SK-N-MC (cell line): ENCODE measurements at regions not wholly inside any gene's neighbourhood (a gene's known extent, or its start where the extent isn't known, plus 50 kb on each side); places are given as distances from the start of the nearest gene placed in this dataset.

Experiments used
- DNase-seq: peaks from one replicate; pipeline ENCODE4 v3.0.0-alpha.2; 2011; ENCODE audit warnings: low read depth, low spot score
- H3K27ac ChIP-seq: fragments of 200-600 bp; sonication (generic); 2 replicates; pipeline ENCODE4 v1.5.1; 2016; ENCODE audit warnings: mixed run types
- H3K36me3 ChIP-seq: fragments of 200-600 bp; sonication (generic); 2 replicates; pipeline ENCODE4 v1.6.1; 2017; ENCODE audit warnings: antibody characterized with exemption, low read length, mixed read lengths; ENCODE audit not compliant: insufficient read depth
- H3K4me3 ChIP-seq: fragments of 200-600 bp; sonication (generic); 2 replicates; pipeline ENCODE4 v1.5.1; 2016
- H3K9ac ChIP-seq: fragments of 200-600 bp; sonication (generic); 2 replicates; pipeline ENCODE4 v1.8.0; 2017; ENCODE audit warnings: mixed run types, mixed read lengths; ENCODE audit not compliant: insufficient read length
- H3K9me3 ChIP-seq: fragments of 200-600 bp; sonication (generic); 2 replicates; pipeline ENCODE4 v1.6.1; 2017; ENCODE audit warnings: low read depth, mild to moderate bottlenecking, antibody characterized with exemption, low read length, moderate library complexity, mixed read lengths
- EZH2 ChIP-seq: fragments of 200-600 bp; sonication (generic); IDR thresholded peaks from one replicate; pipeline ENCODE4 v1.6.1; 2017; ENCODE audit warnings: antibody characterized with exemption
- FOXP2 ChIP-seq: optimal IDR thresholded peaks from 2 replicates; pipeline ENCODE3; 2011; ENCODE audit warnings: mild to moderate bottlenecking, moderate library complexity; ENCODE audit not compliant: insufficient read depth; ENCODE audit errors: extremely low read length, control extremely low read depth
- POLR2AphosphoS5 ChIP-seq: IDR thresholded peaks from 2 replicates; pipeline ENCODE4 v1.6.1; 2012; ENCODE audit warnings: mild to moderate bottlenecking, low read depth, low read length, borderline replicate concordance

GRCh38 chr10:77699080-77699645 lies 61.6 kb upstream of the KCNMA1 start:
- Histone ChIP-seq H3K9ac (no peak overlapping the region), H3K36me3 (no peaks in the 10 kb centered on the region)

GRCh38 chr10:77698267-77698931 lies 60.8 kb upstream of the KCNMA1 start:
- no peaks in the 10 kb centered on the region for H3K9me3 ChIP-seq
- no peak for DNase-seq
- TF ChIP-seq POLR2AphosphoS5 (no peak), EZH2 (no peak), FOXP2 (no peak)
- no peak overlapping the region for H3K27ac ChIP-seq
- H3K9ac ChIP-seq = no peak overlapping the region
- no peaks in the 10 kb centered on the region for H3K36me3 ChIP-seq
- no peak overlapping the region for H3K4me3 ChIP-seq

More at GRCh38 chr10:77699080-77699645, 61.6 kb upstream of the KCNMA1 start:
- no peak for DNase-seq
- H3K27ac ChIP-seq = no peak overlapping the region
- no peak overlapping the region for H3K4me3 ChIP-seq
- TF ChIP-seq POLR2AphosphoS5 = no peak
- TF ChIP-seq FOXP2 = no peak
- TF ChIP-seq EZH2 = no peak
- H3K9me3 ChIP-seq = no peaks in the 10 kb centered on the region

GRCh38 chr10:77696584-77696983 lies 59.0 kb upstream of the KCNMA1 start:
- Histone ChIP-seq H3K4me3 (no peak overlapping the region), H3K27ac (no peak overlapping the region), H3K9me3 (no peaks in the 10 kb centered on the region), H3K36me3 (no peaks in the 10 kb centered on the region), H3K9ac (no peak overlapping the region)
- TF ChIP-seq POLR2AphosphoS5 (no peak), FOXP2 (no peak), EZH2 (no peak)
- no peak for DNase-seq

GRCh38 chr10:77695186-77695585 lies 57.6 kb upstream of the KCNMA1 start:
- no peak for TF ChIP-seq EZH2
- no peak for TF ChIP-seq FOXP2
- no peak for TF ChIP-seq POLR2AphosphoS5

GRCh38 chr10:77692782-77693181 lies 55.2 kb upstream of the KCNMA1 start:
- TF ChIP-seq EZH2 (no peak), FOXP2 (no peak)
- Histone ChIP-seq H3K4me3 (no peak overlapping the region), H3K9ac (no peak overlapping the region), H3K9me3 (no peaks in the 10 kb centered on the region), H3K36me3 (no peaks in the 10 kb centered on the region), H3K27ac (no peak overlapping the region)
- no peak for DNase-seq

More at GRCh38 chr10:77695186-77695585, 57.6 kb upstream of the KCNMA1 start:
- Histone ChIP-seq H3K36me3 (no peaks in the 10 kb centered on the region), H3K4me3 (no peak overlapping the region), H3K9me3 (no peaks in the 10 kb centered on the region), H3K9ac (no peak overlapping the region), H3K27ac (no peak overlapping the region)
- DNase-seq = no peak

- Histone ChIP-seq H3K36me3 (no peaks in the 10 kb centered on the region), H3K27ac (no peak overlapping the region), H3K9ac (no peak overlapping the region), H3K9me3 (no peaks in the 10 kb centered on the region), H3K4me3 (no peak overlapping the region)
- DNase-seq = no peak
- TF ChIP-seq POLR2AphosphoS5 (no peak), FOXP2 (no peak), EZH2 (no peak)
Observed at GRCh38 chr10:77689339-77689738, 51.7 kb upstream of the KCNMA1 start.

GRCh38 chr10:77687621-77688020 lies 50.0 kb upstream of the KCNMA1 start:
- H3K9ac ChIP-seq = no peak overlapping the region
- no peaks in the 10 kb centered on the region for H3K9me3 ChIP-seq
- no peak overlapping the region for H3K4me3 ChIP-seq
- no peak overlapping the region for H3K27ac ChIP-seq
- TF ChIP-seq POLR2AphosphoS5 (no peak), FOXP2 (no peak), EZH2 (no peak)
- no peak for DNase-seq
- no peaks in the 10 kb centered on the region for H3K36me3 ChIP-seq
